M059J (cell line): ENCODE measurements at regions not wholly inside any gene's neighbourhood (a gene's known extent, or its start where the extent isn't known, plus 50 kb on each side); places are given as distances from the start of the nearest gene placed in this dataset.

Experiments used
- DNase-seq: peaks from one replicate; pipeline ENCODE4 v3.0.0-alpha.2; 2012; ENCODE audit warnings: low read depth

- DNase-seq, result peak; percentile 80
Observed at GRCh38 chr5:68431186-68431585, 215.6 kb downstream of the PIK3R1 start.

GRCh38 chr5:68431601-68432337, 216.2 kb downstream of the PIK3R1 start:
- DNase-seq, result peak; percentile 66

- DNase-seq, result no peak
Observed at GRCh38 chr5:68432682-68433081, 217.1 kb downstream of the PIK3R1 start.

GRCh38 chr5:68433526-68433922, 218.0 kb downstream of the PIK3R1 start:
- DNase-seq, result no peak

GRCh38 chr5:68433923-68434879, 218.6 kb downstream of the PIK3R1 start:
- DNase-seq, result peak; percentile 100

- DNase-seq, result no peak
Observed at GRCh38 chr5:68435611-68436010, 220.1 kb downstream of the PIK3R1 start.

GRCh38 chr5:68436686-68437520, 221.3 kb downstream of the PIK3R1 start:
- no peak for DNase-seq

- DNase-seq, result no peak
Observed at GRCh38 chr5:68438876-68439275, 223.3 kb downstream of the PIK3R1 start.

GRCh38 chr5:68440245-68440644, 224.7 kb downstream of the PIK3R1 start:
- DNase-seq, result no peak

GRCh38 chr5:68440651-68441050, 225.1 kb downstream of the PIK3R1 start:
- DNase-seq, result no peak

- no peak for DNase-seq
Observed at GRCh38 chr5:68441309-68442073, 225.9 kb downstream of the PIK3R1 start.

- DNase-seq, result no peak
Observed at GRCh38 chr5:68443091-68443490, 227.5 kb downstream of the PIK3R1 start.

- DNase-seq, result no peak
Observed at GRCh38 chr5:68444048-68444447, 228.5 kb downstream of the PIK3R1 start.

- no peak for DNase-seq
Observed at GRCh38 chr5:68444833-68445232, 229.3 kb downstream of the PIK3R1 start.

- DNase-seq, result no peak
Observed at GRCh38 chr5:68445257-68446069, 229.9 kb downstream of the PIK3R1 start.

GRCh38 chr5:68446070-68446357, 230.5 kb downstream of the PIK3R1 start:
- no peak for DNase-seq

- no peak for DNase-seq
Observed at GRCh38 chr5:68446487-68446894, 230.9 kb downstream of the PIK3R1 start.

- peak; percentile 61 for DNase-seq
Observed at GRCh38 chr5:68447136-68447929, 231.8 kb downstream of the PIK3R1 start.

GRCh38 chr5:68449380-68449779, 233.8 kb downstream of the PIK3R1 start:
- peak; percentile 80 for DNase-seq
